Adrenal gland (tissue), 5 donors: ENCODE measurements at regions not wholly inside any gene's neighbourhood (a gene's known extent, or its start where the extent isn't known, plus 50 kb on each side); places are given as distances from the start of the nearest gene placed in this dataset.

ENCODE experiments used
- CTCF ChIP-seq, 6 experiments: fragments of 450-650 bp in 4 of 6; fragments of 200-600 bp in 2 of 6; sonication (generic) in 1 of 6; IDR thresholded peaks; 1 replicate in 5 of 6; 2 replicates in 1 of 6; pipeline versions ENCODE4 v1.5.1 to v1.8.0; 2016 to 2021; ENCODE audit warnings: antibody characterized with exemption in 6 of 6, mild to moderate bottlenecking in 2 of 6, moderate library complexity in 1 of 6
- POLR2A ChIP-seq, 2 donors: fragments of 450-650 bp; IDR thresholded peaks; one replicate each; pipeline ENCODE4 v1.6.1; 2017; ENCODE audit warnings: antibody characterized with exemption in 2 of 2, mild to moderate bottlenecking in 2 of 2, moderate library complexity in 1 of 2
- donor health status: DM: no; HTN: no; CAD: no.

GRCh38 chr6:85798931-85799652, 156.4 kb upstream of the SYNCRIP start:
- TF ChIP-seq CTCF (IDR thresholded peaks at IDR 0.05) (no peak), POLR2A (IDR thresholded peaks at IDR 0.05) (no peak)
